Esophagus squamous epithelium (tissue), 4 donors: ENCODE measurements at regions not wholly inside any gene's neighbourhood (a gene's known extent, or its start where the extent isn't known, plus 50 kb on each side); places are given as distances from the start of the nearest gene placed in this dataset.

ENCODE experiments used
- CTCF ChIP-seq, 6 experiments: fragments of 450-650 bp in 4 of 6; fragments of 200-600 bp in 2 of 6; sonication (generic) in 2 of 6; IDR thresholded peaks; one replicate each; pipeline ENCODE4 v1.5.1; 2016 to 2019; ENCODE audit warnings: antibody characterized with exemption in 6 of 6, mild to moderate bottlenecking in 4 of 6, moderate library complexity in 4 of 6
- POLR2A ChIP-seq, 4 donors: fragments of 450-650 bp; IDR thresholded peaks; one replicate each; pipeline ENCODE4 v1.6.1; 2017; ENCODE audit warnings: antibody characterized with exemption in 4 of 4, mild to moderate bottlenecking in 4 of 4, moderate library complexity in 3 of 4

GRCh38 chr14:53531156-53531555, 378.0 kb upstream of the DDHD1 start:
- TF ChIP-seq CTCF (IDR thresholded peaks at IDR 0.05) = no peak
- no peak for TF ChIP-seq POLR2A (IDR thresholded peaks at IDR 0.05)
